ENCODE measurements at regions not wholly inside any gene's neighbourhood (a gene's known extent, or its start where the extent isn't known, plus 50 kb on each side); places are given as distances from the start of the nearest gene placed in this dataset.

GRCh38 chr19:30870876-30871275 lies 478.4 kb downstream of the TSHZ3 start:
- Histone ChIP-seq H3K36me3 (ENCODE audit: control insufficient read depth, insufficient read depth, low read length) (no peaks in the 10 kb centered on the region), H3K4me3 (ENCODE audit: low read depth, low read length) (no peak overlapping the region), H3K27me3 (ENCODE audit: control insufficient read depth, insufficient read depth, low read length) (no peaks in the 10 kb centered on the region)
- no peak for DNase-seq (ENCODE audit: low read depth)
- TF ChIP-seq CTCF (IDR thresholded peaks at IDR 0.05; ENCODE audit: insufficient read depth, low read length, poor library complexity, severe bottlenecking): no peak

- no peaks in the 10 kb centered on the region for H3K36me3 ChIP-seq (ENCODE audit: control insufficient read depth, insufficient read depth, low read length)
- no peak for TF ChIP-seq CTCF (IDR thresholded peaks at IDR 0.05; ENCODE audit: insufficient read depth, low read length, poor library complexity, severe bottlenecking)
- H3K4me3 ChIP-seq (ENCODE audit: low read depth, low read length): no peak overlapping the region
- DNase-seq (ENCODE audit: low read depth): no peak
- H3K27me3 ChIP-seq (ENCODE audit: control insufficient read depth, insufficient read depth, low read length): no peaks in the 10 kb centered on the region
These were observed 483.7 kb downstream of the TSHZ3 start for GRCh38 chr19:30865511-30865910.

- H3K4me3 ChIP-seq (ENCODE audit: low read depth, low read length): no peak overlapping the region
- DNase-seq (ENCODE audit: low read depth): no peak
- H3K27me3 ChIP-seq (ENCODE audit: control insufficient read depth, insufficient read depth, low read length): no peaks in the 10 kb centered on the region
- no peak for TF ChIP-seq CTCF (IDR thresholded peaks at IDR 0.05; ENCODE audit: insufficient read depth, low read length, poor library complexity, severe bottlenecking)
- H3K36me3 ChIP-seq (ENCODE audit: control insufficient read depth, insufficient read depth, low read length): no peaks in the 10 kb centered on the region
These were observed 484.6 kb downstream of the TSHZ3 start for GRCh38 chr19:30864391-30865215.

GRCh38 chr19:30862876-30863275 lies 486.4 kb downstream of the TSHZ3 start:
- H3K4me3 ChIP-seq (ENCODE audit: low read depth, low read length): no peak overlapping the region
- TF ChIP-seq CTCF (IDR thresholded peaks at IDR 0.05; ENCODE audit: insufficient read depth, low read length, poor library complexity, severe bottlenecking): no peak
- H3K27me3 ChIP-seq (ENCODE audit: control insufficient read depth, insufficient read depth, low read length): no peaks in the 10 kb centered on the region
- no peaks in the 10 kb centered on the region for H3K36me3 ChIP-seq (ENCODE audit: control insufficient read depth, insufficient read depth, low read length)
- DNase-seq (ENCODE audit: low read depth): no peak

- Histone ChIP-seq H3K4me3 (ENCODE audit: low read depth, low read length) (no peak overlapping the region), H3K36me3 (ENCODE audit: control insufficient read depth, insufficient read depth, low read length) (no peaks in the 10 kb centered on the region), H3K27me3 (ENCODE audit: control insufficient read depth, insufficient read depth, low read length) (no peaks in the 10 kb centered on the region)
- TF ChIP-seq CTCF (IDR thresholded peaks at IDR 0.05; ENCODE audit: insufficient read depth, low read length, poor library complexity, severe bottlenecking): no peak
- DNase-seq (ENCODE audit: low read depth): no peak
These were observed 487.3 kb downstream of the TSHZ3 start for GRCh38 chr19:30861919-30862318.

Measured in kidney epithelial cell (primary cell).